NAMALWA (cell line): ENCODE measurements at regions not wholly inside any gene's neighbourhood (a gene's known extent, or its start where the extent isn't known, plus 50 kb on each side); places are given as distances from the start of the nearest gene placed in this dataset.
A peak's percentile ranks its signal among the peaks of the same experiment; 100 is the strongest.
"Not testable (repeated sequence)": the region's sequence is repeated elsewhere in the genome, so short reads cannot be mapped to it uniquely, and the experiment has no call there.

Experiments
- DNase-seq: peaks from one replicate; pipeline ENCODE4 v3.0.0-alpha.2; 2015; ENCODE audit warnings: low spot score

- not testable (repeated sequence) for DNase-seq
Observed at GRCh38 chr14:34381304-34381703, 80.7 kb downstream of the SPTSSA start.

DNA sequence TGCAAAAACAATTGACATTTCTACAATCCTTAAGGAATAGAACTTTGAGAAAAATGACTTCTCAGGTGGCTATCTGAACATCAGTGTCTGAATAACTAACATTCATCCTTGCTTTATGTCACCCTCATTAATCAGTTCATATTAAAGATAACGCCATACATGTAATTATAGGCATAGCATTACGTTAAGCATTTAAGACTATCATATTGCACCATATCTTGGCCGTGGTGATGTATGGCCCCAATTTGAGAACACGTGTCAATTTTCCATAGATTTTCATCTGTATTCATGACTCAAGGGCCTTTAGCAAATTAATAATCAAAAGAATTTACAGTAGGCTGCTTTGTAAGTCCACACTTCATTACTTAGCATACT, 81.6 kb downstream of the SPTSSA start:
- no peak for DNase-seq

DNA sequence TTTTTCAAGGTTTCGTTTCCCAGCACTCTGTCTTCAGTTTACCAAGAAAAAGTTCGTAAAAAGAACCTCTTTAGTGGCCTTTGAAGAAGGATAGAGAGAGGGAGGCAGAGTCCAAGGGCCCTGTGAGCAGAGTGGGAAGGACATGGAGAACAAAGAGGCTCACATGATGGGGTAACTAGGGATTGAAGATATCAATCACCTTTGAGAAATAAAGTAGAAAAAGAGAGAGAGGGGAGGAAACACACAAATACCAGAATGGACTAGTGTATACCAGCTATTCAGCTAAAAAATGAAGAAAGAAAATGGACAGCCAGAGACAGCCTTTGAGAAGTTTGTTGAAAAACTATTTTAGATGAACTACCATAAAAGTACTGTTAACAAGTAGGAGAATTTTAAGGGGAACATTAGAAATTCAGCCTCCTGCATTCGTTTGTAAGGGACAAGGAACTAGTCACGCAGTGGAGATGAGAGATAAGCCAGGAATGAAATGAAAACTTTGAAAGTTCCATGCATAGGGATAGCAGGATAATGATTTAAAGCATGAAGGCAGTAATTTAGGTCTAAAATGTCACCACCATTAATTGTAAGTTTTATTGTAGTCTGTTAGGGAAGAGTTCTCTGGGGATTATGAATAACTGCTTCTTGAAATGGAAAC, 82.1 kb downstream of the SPTSSA start:
- DNase-seq: no peak

- DNase-seq: no peak
Observed at GRCh38 chr14:34376649-34377267, 85.3 kb downstream of the SPTSSA start.

DNA sequence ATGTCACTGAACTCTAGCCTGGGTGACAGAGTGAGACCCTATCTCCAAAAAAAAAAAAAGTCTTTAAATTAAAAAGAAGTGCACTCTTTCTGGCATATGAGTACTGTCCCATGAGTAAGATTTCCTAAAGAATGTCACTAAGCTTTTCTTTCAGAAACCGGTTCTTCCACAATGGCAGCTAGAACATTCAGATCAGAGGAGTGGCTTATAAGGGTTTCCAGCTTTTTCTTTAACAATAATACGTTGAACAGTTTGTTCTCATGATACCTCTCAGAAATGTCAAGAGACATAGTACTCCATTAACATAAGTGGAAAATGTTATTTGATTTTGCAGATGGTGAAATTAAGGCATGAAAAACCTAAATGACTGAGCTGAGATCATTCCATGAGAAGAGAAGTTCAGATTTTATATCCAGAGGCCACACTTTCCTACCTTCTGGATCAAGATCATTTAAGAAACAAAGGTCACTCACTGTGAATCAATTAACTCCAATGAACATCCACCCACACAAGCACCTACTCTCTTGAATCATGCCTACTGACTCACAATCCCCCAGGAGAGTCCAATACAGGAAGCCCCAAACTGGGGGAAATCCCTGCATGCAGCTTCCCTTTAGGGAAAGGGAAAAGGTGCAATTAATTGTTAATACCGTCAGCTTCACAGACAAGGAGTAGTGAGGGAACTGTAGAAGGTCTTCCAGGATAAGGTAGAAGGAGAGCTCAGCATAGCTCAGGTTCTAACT, 86.9 kb downstream of the SPTSSA start:
- no peak for DNase-seq

- DNase-seq: no peak
Observed at GRCh38 chr14:34373191-34373590, 88.8 kb downstream of the SPTSSA start.

GRCh38 chr14:34372786-34373185, 89.3 kb downstream of the SPTSSA start:
- no peak for DNase-seq

DNA sequence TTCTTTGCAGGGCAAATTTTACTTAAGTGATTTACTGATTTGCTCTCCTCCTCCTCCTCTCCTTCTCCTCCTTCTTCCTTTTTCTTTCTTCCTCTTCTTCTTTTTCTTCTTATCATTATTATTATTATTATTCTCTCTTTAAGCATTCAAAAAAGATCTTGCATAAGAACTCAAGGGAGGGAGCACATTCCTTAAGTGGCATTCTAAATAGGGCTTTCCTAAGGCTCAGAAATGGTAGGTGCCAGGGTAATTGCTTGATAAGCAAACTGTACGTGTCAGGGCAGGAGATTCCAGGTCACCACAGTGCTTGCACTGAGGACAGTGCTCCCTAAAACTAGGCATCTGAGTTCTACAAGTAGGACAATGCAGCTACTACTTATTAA, 92.4 kb downstream of the SPTSSA start:
- no peak for DNase-seq

DNA sequence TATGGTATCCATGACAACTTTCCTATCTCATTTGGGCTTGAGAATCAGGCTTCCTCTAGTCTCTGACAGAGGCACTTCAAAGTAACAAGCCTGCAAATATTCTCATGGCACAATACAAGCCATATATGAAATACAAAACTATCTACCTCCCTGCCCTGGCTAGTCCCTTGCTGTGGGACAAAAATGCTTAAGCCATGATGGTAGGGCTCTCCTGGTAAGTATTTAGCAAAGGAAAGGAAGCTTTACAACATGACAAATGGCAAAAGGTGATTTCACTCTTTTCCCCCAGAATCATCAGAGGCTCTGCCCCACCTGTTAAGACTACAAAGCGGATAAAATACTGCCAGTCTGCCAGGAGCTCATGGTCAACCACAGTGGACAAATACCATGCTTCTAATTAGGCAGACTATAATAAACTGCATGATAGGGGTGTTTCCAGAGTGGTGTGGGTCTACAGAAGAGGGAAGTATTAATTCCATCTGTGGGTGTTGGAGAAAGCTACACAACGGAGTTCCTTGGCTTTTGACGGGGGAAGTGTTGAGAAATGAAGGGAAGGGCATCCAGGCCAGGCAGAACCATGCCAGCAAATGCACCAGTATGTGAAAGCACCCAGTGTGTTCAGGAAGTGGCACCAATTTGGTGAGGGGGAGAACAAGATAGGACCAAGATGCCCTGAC, 92.9 kb downstream of the SPTSSA start:
- DNase-seq: no peak

DNA sequence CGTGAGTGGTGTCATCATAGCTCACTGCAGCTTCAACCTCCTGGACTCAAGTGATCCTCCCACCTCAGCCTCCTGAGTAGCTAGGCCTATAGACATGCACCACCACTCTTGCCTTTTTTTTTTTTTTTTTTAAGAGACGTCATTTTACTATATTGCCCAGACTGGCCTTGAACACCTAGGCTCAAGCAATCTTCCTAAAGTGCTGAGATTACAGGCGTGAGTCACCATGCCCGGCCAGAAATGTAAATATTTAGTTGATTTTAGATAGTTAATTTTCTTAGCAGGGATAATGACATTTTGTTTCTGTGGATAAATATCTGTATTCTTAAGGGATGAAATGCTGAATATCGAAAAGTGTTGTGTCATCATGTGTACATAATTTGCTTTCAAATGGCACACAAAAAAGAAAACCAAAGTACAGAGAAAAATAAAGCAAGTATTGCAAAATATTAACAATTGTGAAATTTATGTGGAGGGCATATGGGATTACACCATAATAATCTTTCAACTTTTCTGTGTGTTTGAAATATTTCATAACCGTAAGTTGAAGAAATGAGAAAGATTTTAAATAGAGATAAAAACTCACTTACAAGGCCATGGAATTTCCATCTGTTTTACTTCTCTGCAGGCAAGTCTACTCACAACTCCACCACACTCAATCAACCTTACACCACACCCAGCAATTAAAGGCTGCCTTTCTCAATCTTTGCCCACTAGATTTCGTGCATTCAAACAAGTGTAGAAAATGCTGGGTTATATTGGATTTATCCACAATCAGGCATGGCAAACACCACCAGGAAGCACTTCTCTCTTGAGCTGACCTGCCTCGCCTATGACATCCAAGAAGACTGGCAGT, 93.7 kb downstream of the SPTSSA start:
- DNase-seq: no peak

- peak; percentile 1 for DNase-seq
Observed at GRCh38 chr14:34365309-34365915, 96.6 kb downstream of the SPTSSA start.

DNA sequence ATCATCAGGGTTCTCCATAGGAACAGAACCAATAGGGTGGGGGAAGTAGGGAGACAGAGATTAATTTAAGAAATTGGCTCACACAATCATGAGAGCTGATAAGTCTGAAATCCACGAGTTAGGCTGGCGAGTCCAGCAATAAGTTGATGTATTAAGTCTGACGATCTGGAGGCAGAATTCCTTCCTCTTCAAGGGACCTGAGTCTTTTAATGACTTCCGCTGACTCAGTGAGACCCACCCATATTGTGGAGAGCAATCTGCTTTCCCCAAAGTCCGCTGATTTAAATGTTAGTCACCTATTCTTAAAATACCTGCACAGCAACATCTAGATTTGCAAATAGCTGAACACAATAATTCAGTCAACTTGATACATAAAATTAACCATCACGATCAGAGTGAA, 97.8 kb downstream of the SPTSSA start:
- DNase-seq: no peak

GRCh38 chr14:34363733-34364134, 98.3 kb downstream of the SPTSSA start:
- DNase-seq: no peak

DNA sequence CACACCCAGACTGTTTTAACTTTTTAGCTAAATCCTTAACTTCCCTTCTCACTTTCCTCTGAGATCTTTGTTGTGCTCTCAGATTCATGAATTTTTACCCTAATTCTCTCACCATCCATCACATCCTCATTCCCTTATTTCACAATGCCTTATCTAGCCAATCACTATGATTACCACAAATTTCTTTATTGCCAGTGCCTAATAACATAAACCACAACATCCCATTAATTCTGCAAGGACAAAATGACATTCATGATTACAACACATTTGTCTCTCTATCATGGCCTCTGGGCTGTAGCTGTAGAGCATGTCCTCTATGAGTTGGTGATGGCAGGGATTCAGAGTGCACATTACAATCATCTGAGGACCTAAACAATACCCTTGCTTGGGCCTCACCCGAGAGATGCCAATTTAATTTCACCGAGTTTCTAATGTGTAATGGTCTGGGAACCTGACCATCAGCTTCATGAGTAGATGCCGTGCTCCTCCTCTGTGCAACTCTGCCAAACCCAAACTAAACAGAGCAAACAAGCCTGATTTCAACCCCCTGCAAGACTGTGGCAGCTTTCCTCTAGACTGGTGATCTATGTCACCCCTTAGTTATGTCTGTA, 99.3 kb downstream of the SPTSSA start:
- no peak for DNase-seq

DNA sequence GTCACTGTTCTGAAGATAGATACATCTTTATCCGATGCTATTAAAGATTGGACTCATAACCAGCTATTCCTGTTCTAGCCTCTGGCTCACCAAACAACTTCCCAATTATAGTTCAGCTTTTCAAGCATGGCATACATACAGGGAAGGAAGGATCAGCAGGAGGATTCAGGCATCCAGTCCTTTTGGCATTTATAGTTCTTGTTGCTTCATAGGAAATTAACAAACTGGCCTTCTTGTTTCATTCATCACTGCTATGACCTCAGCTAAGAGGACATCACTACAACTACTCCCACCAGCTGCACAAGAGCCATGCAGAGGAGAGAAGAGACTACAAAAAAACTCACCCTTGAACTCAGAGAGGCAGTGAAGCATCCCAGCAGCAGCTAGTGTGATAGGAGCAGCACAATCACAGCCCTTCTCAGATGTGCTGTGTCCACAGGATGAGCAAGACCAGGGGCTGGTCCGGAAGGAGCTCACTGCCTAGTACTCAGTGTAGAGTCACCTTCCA, 100.5 kb downstream of the SPTSSA start:
- DNase-seq: no peak

- no peak for DNase-seq
Observed at GRCh38 chr14:34359420-34360117, 102.5 kb downstream of the SPTSSA start.

DNA sequence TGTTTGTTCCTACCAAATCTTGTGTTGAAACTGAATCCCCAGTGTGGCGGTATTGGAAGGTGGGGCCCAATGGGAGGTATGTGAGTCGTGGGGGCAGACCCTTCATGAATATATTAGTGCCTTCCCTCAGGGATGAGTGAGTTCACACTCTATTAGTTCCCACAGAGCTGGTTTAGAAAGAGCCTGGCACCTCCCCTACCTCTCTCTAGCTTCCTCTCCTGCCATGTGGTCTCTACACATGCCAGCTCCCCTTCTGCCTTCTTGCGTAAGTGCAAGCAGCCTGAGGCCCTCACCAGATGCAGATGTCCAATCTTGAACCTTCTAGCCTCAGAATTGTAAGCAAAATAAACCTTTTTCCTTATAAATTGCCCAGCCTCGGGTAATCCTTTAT, 105.8 kb downstream of the SPTSSA start:
- DNase-seq: no peak

DNA sequence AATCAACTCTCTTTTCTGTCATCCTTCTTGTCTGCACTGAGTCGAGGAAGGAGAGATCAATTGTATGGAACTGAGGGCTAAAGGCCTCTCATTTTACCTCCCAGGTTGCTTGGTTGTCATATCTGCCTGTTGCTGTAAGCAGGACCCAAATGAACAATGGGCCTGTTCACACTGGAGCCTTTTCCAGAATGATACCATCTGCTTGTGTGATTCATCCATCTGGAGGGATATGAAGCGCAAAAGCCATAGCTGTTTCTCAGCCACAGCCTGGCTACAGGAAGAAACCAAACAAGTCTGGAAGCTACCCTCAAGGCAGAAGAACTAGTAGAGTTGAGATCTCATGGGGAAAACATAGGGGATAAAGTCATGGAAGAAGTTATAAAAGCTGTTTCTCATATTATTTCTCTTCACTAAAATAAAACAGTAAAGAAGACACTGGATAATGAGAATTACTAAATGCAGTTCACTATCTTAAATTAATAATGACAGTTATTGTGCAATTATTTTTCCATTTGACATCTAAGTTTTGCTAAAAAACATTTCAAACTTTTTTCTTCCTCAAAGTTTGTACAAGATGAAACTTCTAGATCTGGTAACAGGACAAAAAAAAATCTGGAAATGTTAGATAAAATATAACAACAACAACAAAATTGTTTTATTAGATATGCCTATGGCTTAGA, 106.3 kb downstream of the SPTSSA start:
- no peak for DNase-seq

- DNase-seq: no peak
Observed at GRCh38 chr14:34354556-34354955, 107.5 kb downstream of the SPTSSA start.

DNA sequence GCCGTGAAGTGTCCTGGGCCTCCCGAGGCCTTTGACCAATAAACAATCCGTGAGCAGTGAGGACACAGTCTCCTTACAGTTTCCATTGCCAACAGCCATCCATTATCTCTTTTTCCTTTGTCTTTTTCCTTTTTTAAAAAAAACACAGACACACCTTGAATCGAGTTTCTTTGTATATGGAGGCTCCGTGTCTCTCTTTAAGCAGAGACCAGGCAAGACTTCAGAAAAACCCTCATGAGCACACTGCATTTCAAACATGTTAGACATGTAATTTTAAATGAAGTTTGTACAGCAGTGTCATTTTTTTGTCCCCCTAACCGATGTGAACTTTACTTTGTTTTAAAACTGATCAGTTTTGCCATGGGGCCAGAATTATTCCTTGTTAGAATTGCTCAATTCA, 111.1 kb downstream of the SPTSSA start:
- no peak for DNase-seq
